H1 (cell line): ENCODE measurements at regions not wholly inside any gene's neighbourhood (a gene's known extent, or its start where the extent isn't known, plus 50 kb on each side); places are given as distances from the start of the nearest gene placed in this dataset.

Experiments used
- CTCF ChIA-PET: fragments of 300-600 bp; sonication (Branson Sonifier 250); formaldehyde crosslinking; loops from one replicate; lab custom pipeline; 2021; ENCODE audit not compliant: partially characterized antibody; lab: Charles Lee
- POLR2A ChIA-PET: fragments of 300-600 bp; sonication (Branson Sonifier 250); formaldehyde crosslinking; loops from one replicate; lab custom pipeline; 2021; ENCODE audit warnings: inconsistent platforms; ENCODE audit not compliant: partially characterized antibody; lab: Charles Lee
- DNase-seq, 2 experiments: peaks; one replicate each; pipeline versions ENCODE4 v3.0.0 to v3.0.0-alpha.2; 2010 to 2022; ENCODE audit warnings: low spot score in 2 of 2, low read depth in 1 of 2, mixed read lengths in 1 of 2
- FAIRE-seq: peaks from 2 replicates; lab custom pipeline; 2011; peaks lifted over from hg19 to GRCh38; lab: Jason Lieb, UNC
- H2AFZ ChIP-seq: 2 replicates; pipeline ENCODE4 v1.8.1; 2012; ENCODE audit warnings: low read length, inconsistent platforms
- H2AK5ac ChIP-seq: 2 replicates; pipeline ENCODE4 v1.6.1; 2013; ENCODE audit warnings: low read depth, low read length
- H2BK120ac ChIP-seq: replicated peaks from 2 replicates; pipeline ENCODE3; 2013; ENCODE audit warnings: low read depth, low read length, inconsistent platforms
- H2BK12ac ChIP-seq: 2 replicates; pipeline ENCODE4 v1.6.1; 2013; ENCODE audit warnings: low read depth, low read length
- H2BK15ac ChIP-seq: 2 replicates; pipeline ENCODE4 v1.6.1; 2013; ENCODE audit warnings: low read length
- H2BK20ac ChIP-seq: 2 replicates; pipeline ENCODE4 v1.6.1; 2013; ENCODE audit warnings: low read length
- H2BK5ac ChIP-seq: 2 replicates; pipeline ENCODE4 v1.6.1; 2013; ENCODE audit warnings: low read depth, low read length
- H3K14ac ChIP-seq: 2 replicates; pipeline ENCODE4 v1.6.1; 2013; ENCODE audit warnings: inconsistent platforms; ENCODE audit not compliant: insufficient read length
- H3K18ac ChIP-seq: 2 replicates; pipeline ENCODE4 v1.6.1; 2013; ENCODE audit warnings: low read length; ENCODE audit errors: extremely low read depth
- H3K23ac ChIP-seq: 2 replicates; pipeline ENCODE4 v1.6.1; 2013; ENCODE audit warnings: inconsistent platforms; ENCODE audit not compliant: insufficient read length
- H3K23me2 ChIP-seq: 2 replicates; pipeline ENCODE4 v1.6.1; 2013; ENCODE audit warnings: low read depth, low read length
- H3K27ac ChIP-seq: 2 replicates; pipeline ENCODE4 v1.6.1; 2011; ENCODE audit warnings: low read depth, low read length, inconsistent platforms
- H3K27me3 ChIP-seq, 4 experiments: replicated peaks in 1 of 4; 1 replicate in 1 of 4; 2 replicates in 3 of 4; pipeline versions ENCODE4 v1.6.1 to v1.8.1; 2011 to 2013; ENCODE audit warnings: low read length in 3 of 4, mild to moderate bottlenecking in 3 of 4, inconsistent platforms in 2 of 4, mixed read lengths in 2 of 4, moderate library complexity in 1 of 4; ENCODE audit not compliant: control insufficient read depth in 3 of 4, insufficient read depth in 3 of 4; ENCODE audit errors: extremely low read depth in 1 of 4
- H3K36me3 ChIP-seq, 4 experiments: 2 replicates each; pipeline versions ENCODE4 v1.6.1 to v1.8.1; 2011 to 2013; ENCODE audit warnings: mild to moderate bottlenecking in 4 of 4, low read length in 3 of 4, moderate library complexity in 2 of 4, control low read depth in 1 of 4, inconsistent platforms in 1 of 4; ENCODE audit not compliant: insufficient read depth in 4 of 4, control insufficient read depth in 2 of 4
- H3K4ac ChIP-seq: replicated peaks from 2 replicates; pipeline ENCODE3; 2013; ENCODE audit warnings: low read length, low read depth, mixed read lengths, inconsistent platforms; ENCODE audit not compliant: insufficient read length
- H3K4me1 ChIP-seq, 4 experiments: replicated peaks in 1 of 4; 1 replicate in 1 of 4; 2 replicates in 3 of 4; pipeline versions ENCODE4 v1.6.1 to v1.8.1; 2011 to 2013; ENCODE audit warnings: low read length in 3 of 4, inconsistent platforms in 2 of 4, mixed read lengths in 1 of 4; ENCODE audit not compliant: insufficient read depth in 4 of 4, control insufficient read depth in 3 of 4
- H3K4me2 ChIP-seq, 2 experiments: 2 replicates each; pipeline versions ENCODE4 v1.6.1 to v1.8.1; 2011 to 2013; ENCODE audit warnings: low read depth in 2 of 2, low read length in 2 of 2, control low read depth in 1 of 2, inconsistent platforms in 1 of 2, mild to moderate bottlenecking in 1 of 2; ENCODE audit not compliant: insufficient read depth in 1 of 2
- H3K4me3 ChIP-seq, 4 experiments: fragments of 200-600, 300-600 bp in 1 of 4; sonication (generic), shearing (Covaris generic), sonication (Bioruptor Twin) in 1 of 4; 2 replicates each; pipeline versions ENCODE4 v1.5.1 to v1.8.1; 2011 to 2016; ENCODE audit warnings: low read length in 4 of 4, low read depth in 3 of 4, control low read depth in 2 of 4, inconsistent platforms in 2 of 4, mild to moderate bottlenecking in 2 of 4, mixed read lengths in 1 of 4, moderate library complexity in 1 of 4; ENCODE audit not compliant: insufficient read depth in 2 of 4; ENCODE audit errors: extremely low read depth in 1 of 4
- H3K56ac ChIP-seq: replicated peaks from 2 replicates; pipeline ENCODE3; 2013; ENCODE audit warnings: low read depth, mild to moderate bottlenecking, mixed read lengths, low read length, inconsistent platforms; ENCODE audit not compliant: insufficient read length
- H3K79me1 ChIP-seq: 2 replicates; pipeline ENCODE4 v1.6.1; 2013; ENCODE audit warnings: low read depth, low read length, control low read depth
- H3K79me2 ChIP-seq, 2 experiments: 2 replicates each; pipeline versions ENCODE4 v1.6.1 to v1.8.1; 2012 to 2013; ENCODE audit warnings: low read length in 2 of 2, mild to moderate bottlenecking in 2 of 2, inconsistent platforms in 1 of 2; ENCODE audit not compliant: insufficient read depth in 2 of 2, control insufficient read depth in 1 of 2
- H3K9ac ChIP-seq, 4 experiments: replicated peaks in 1 of 4; 1 replicate in 1 of 4; 2 replicates in 3 of 4; pipeline versions ENCODE4 v1.6.1 to v1.8.1; 2011 to 2013; ENCODE audit warnings: low read depth in 3 of 4, low read length in 3 of 4, control low read depth in 2 of 4, mild to moderate bottlenecking in 2 of 4, moderate library complexity in 2 of 4, inconsistent platforms in 1 of 4; ENCODE audit errors: extremely low read depth in 1 of 4
- H3K9me3 ChIP-seq, 2 experiments: 2 replicates each; pipeline versions ENCODE4 v1.6.1 to v1.8.1; 2012 to 2013; ENCODE audit warnings: mild to moderate bottlenecking in 2 of 2, moderate library complexity in 2 of 2, control low read depth in 1 of 2, inconsistent platforms in 1 of 2, low read depth in 1 of 2, low read length in 1 of 2, mixed read lengths in 1 of 2; ENCODE audit not compliant: insufficient read depth in 2 of 2
- H4K20me1 ChIP-seq, 2 experiments: replicated peaks in 1 of 2; 2 replicates each; pipeline versions ENCODE3 to v1.8.1; 2011 to 2013; ENCODE audit warnings: inconsistent platforms in 2 of 2, low read length in 2 of 2, mild to moderate bottlenecking in 1 of 2; ENCODE audit not compliant: insufficient read depth in 2 of 2, control insufficient read depth in 1 of 2
- H4K5ac ChIP-seq: 2 replicates; pipeline ENCODE4 v1.6.1; 2013; ENCODE audit warnings: low read length, low read depth, mixed read lengths, inconsistent platforms; ENCODE audit not compliant: insufficient read length
- H4K8ac ChIP-seq: 2 replicates; pipeline ENCODE4 v1.8.0; 2013; ENCODE audit warnings: mild to moderate bottlenecking, moderate library complexity, low read length, inconsistent platforms; ENCODE audit not compliant: insufficient read depth; ENCODE audit errors: extremely low read depth
- H4K91ac ChIP-seq: replicated peaks from 2 replicates; pipeline ENCODE3; 2013; ENCODE audit warnings: low read length, mixed read lengths, inconsistent platforms; ENCODE audit not compliant: insufficient read length
- ATF3 ChIP-seq: IDR thresholded peaks from 2 replicates; pipeline ENCODE4 v1.6.1; 2011; ENCODE audit warnings: low read depth, mild to moderate bottlenecking, low read length; ENCODE audit not compliant: insufficient read depth
- BRCA1 ChIP-seq: IDR thresholded peaks from 2 replicates; pipeline ENCODE4 v1.6.1; 2012; ENCODE audit warnings: low read depth, low read length, improper control_type of control experiment
- RBBP5 ChIP-seq: IDR thresholded peaks from 2 replicates; pipeline ENCODE4 v1.7.1; 2012; ENCODE audit warnings: low read depth, mild to moderate bottlenecking, inconsistent platforms, low read length, moderate library complexity, borderline replicate concordance
- SIRT6 ChIP-seq: IDR thresholded peaks from one replicate; pipeline ENCODE4 v1.7.1; 2012; ENCODE audit warnings: low read length, inconsistent platforms
- WGBS, 2 experiments: shearing (Covaris generic) in 1 of 2; methylation state at CpG; one replicate each; pipeline versions ENCODE4 v1.1.6 to v1.1.7; 2013 to 2015; ENCODE audit warnings: low lambda C conversion rate in 2 of 2, mixed read lengths in 2 of 2, inconsistent platforms in 1 of 2, low coverage in 1 of 2, missing lambda C conversion rate in 1 of 2; ENCODE audit not compliant: insufficient replicate concordance in 2 of 2, insufficient coverage in 1 of 2, insufficient read length in 1 of 2; ENCODE audit errors: extremely low coverage in 1 of 2, missing lambda C conversion rate in 1 of 2; 5-methylcytosine and 5-hydroxymethylcytosine counted together

DNA sequence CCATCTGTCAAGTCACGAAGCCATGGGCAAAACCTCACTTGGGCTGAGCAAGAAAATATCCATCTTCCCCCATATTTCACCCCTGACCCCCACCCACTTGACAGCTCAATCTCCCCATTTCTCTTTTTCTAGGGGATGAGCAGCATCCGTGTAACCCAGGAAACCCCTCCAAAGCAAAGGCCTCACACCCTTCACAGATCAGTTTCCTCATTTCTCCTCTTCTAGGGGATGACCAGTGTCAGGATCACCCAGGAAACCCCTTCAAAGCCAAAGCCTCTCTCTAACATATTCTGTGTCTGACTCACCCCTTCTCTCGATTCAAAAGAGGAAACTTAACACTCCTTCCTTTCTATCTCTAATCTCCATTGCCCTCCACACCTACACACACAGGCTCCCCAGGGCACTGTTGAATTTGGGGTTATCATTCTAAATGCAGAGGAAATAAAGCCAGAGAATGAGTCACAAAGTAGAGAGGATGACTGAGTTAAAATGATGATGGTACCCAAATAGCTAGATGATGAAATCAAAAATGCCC, 439.7 kb downstream of the BUD13 start:
- no peak overlapping the region for H3K27ac ChIP-seq
- H3K4me2 ChIP-seq = no peak overlapping the region
- no peak overlapping the region for H4K5ac ChIP-seq
- H4K8ac ChIP-seq = no peak overlapping the region
- no peak overlapping the region for H2BK120ac ChIP-seq
- TF ChIP-seq ATF3 = no peak
- TF ChIP-seq SIRT6 = no peak
- no peak for TF ChIP-seq BRCA1
- no peak for TF ChIP-seq RBBP5
- H3K4me1 ChIP-seq = peaks cover 0 to 4% (median 1%) of the 10 kb centered on the region in 4 experiments; a peak in 4 of 7 replicates
- H4K91ac ChIP-seq = no peak overlapping the region
- 85% methylated on average over 3 of the region's 3 CpGs; no CpG with 5 or more reads in 1 of the 2 experiments for WGBS, 2 experiments
- no peak overlapping the region for H3K4me3 ChIP-seq
- no peak overlapping the region for H3K18ac ChIP-seq
- H2BK12ac ChIP-seq = no peak overlapping the region
- H2AK5ac ChIP-seq = no peak overlapping the region
- H3K9me3 ChIP-seq = peaks cover 0 to 3% of the 10 kb centered on the region in 2 experiments; a peak in 1 of 4 replicates
- DNase-seq (no peak), FAIRE-seq (no peak)
- H3K23ac ChIP-seq = no peak overlapping the region
- H3K27me3 ChIP-seq = no peaks in the 10 kb centered on the region; a peak in 1 of 7 replicates
- H3K36me3 ChIP-seq = peaks cover 0 to under 1% (median 0%) of the 10 kb centered on the region in 4 experiments; a peak in 1 of 8 replicates
- H3K79me2 ChIP-seq = no peaks in the 10 kb centered on the region
- H4K20me1 ChIP-seq = no peaks in the 10 kb centered on the region
- no peak overlapping the region for H2BK15ac ChIP-seq
- H3K9ac ChIP-seq = no peak overlapping the region
- ChIA-PET POLR2A (no interaction called here), CTCF (interaction anchor here (1.3 to 2.3 kb wide), 3 partner anchors 8 to 129 kb away, joined by 3 to 6 read pairs (median 4); no protein-coding TSS in a partner anchor)
- 0 out of 2 replicates have a peak, but pooled peaks cover 3% of the 10 kb centered on the region for H3K79me1 ChIP-seq
- H2BK20ac ChIP-seq = no peak overlapping the region
- no peak overlapping the region for H3K4ac ChIP-seq
- H3K56ac ChIP-seq = no peak overlapping the region
- H2AFZ ChIP-seq = no peak overlapping the region
- H2BK5ac ChIP-seq = no peak overlapping the region
- no peaks in the 10 kb centered on the region; the same call in 1 of the 2 replicates for H3K23me2 ChIP-seq
- H3K14ac ChIP-seq = no peak overlapping the region
